ENCODE measurements at regions not wholly inside any gene's neighbourhood (a gene's known extent, or its start where the extent isn't known, plus 50 kb on each side); places are given as distances from the start of the nearest gene placed in this dataset.

- DNase-seq (ENCODE audit: low read depth) = no peak
Measured at GRCh38 chr9:18233311-18233710, 240.6 kb upstream of the ADAMTSL1 start.

GRCh38 chr9:18233776-18234445, 240.0 kb upstream of the ADAMTSL1 start:
- DNase-seq (ENCODE audit: low read depth) = no peak

GRCh38 chr9:18235181-18235908, 238.6 kb upstream of the ADAMTSL1 start:
- no peak for DNase-seq (ENCODE audit: low read depth)

- DNase-seq (ENCODE audit: low read depth) = no peak
Measured at GRCh38 chr9:18236336-18236735, 237.6 kb upstream of the ADAMTSL1 start.

GRCh38 chr9:18237776-18238175, 236.2 kb upstream of the ADAMTSL1 start:
- no peak for DNase-seq (ENCODE audit: low read depth)

- peak; percentile 73 for DNase-seq (ENCODE audit: low read depth)
Measured at GRCh38 chr9:18238254-18238653, 235.7 kb upstream of the ADAMTSL1 start.

- peak; percentile 67 for DNase-seq (ENCODE audit: low read depth)
Measured at GRCh38 chr9:18238752-18239447, 235.1 kb upstream of the ADAMTSL1 start.

- no peak for DNase-seq (ENCODE audit: low read depth)
Measured at GRCh38 chr9:18240213-18240612, 233.7 kb upstream of the ADAMTSL1 start.

- peak; percentile 42 for DNase-seq (ENCODE audit: low read depth)
Measured at GRCh38 chr9:18245911-18246310, 228.0 kb upstream of the ADAMTSL1 start.

- DNase-seq (ENCODE audit: low read depth) = peak; percentile 45
Measured at GRCh38 chr9:18250053-18250452, 223.9 kb upstream of the ADAMTSL1 start.

- peak; percentile 5 for DNase-seq (ENCODE audit: low read depth)
Measured at GRCh38 chr9:18253950-18254349, 220.0 kb upstream of the ADAMTSL1 start.

- DNase-seq (ENCODE audit: low read depth) = peak; percentile 84
Measured at GRCh38 chr9:18255158-18255629, 218.8 kb upstream of the ADAMTSL1 start.

GRCh38 chr9:18255747-18256146, 218.2 kb upstream of the ADAMTSL1 start:
- peak; percentile 51 for DNase-seq (ENCODE audit: low read depth)

GRCh38 chr9:18256568-18256967, 217.4 kb upstream of the ADAMTSL1 start:
- DNase-seq (ENCODE audit: low read depth) = peak; percentile 76

- DNase-seq (ENCODE audit: low read depth) = no peak
Measured at GRCh38 chr9:18260521-18260920, 213.4 kb upstream of the ADAMTSL1 start.

GRCh38 chr9:18261181-18261580, 212.8 kb upstream of the ADAMTSL1 start:
- no peak for DNase-seq (ENCODE audit: low read depth)

- DNase-seq (ENCODE audit: low read depth) = no peak
Measured at GRCh38 chr9:18263377-18263776, 210.6 kb upstream of the ADAMTSL1 start.

- DNase-seq (ENCODE audit: low read depth) = peak; percentile 83
Measured at GRCh38 chr9:18268381-18268780, 205.6 kb upstream of the ADAMTSL1 start.

GRCh38 chr9:18269561-18269960, 204.4 kb upstream of the ADAMTSL1 start:
- no peak for DNase-seq (ENCODE audit: low read depth)

- DNase-seq (ENCODE audit: low read depth) = peak; percentile 13
Measured at GRCh38 chr9:18274693-18275092, 199.3 kb upstream of the ADAMTSL1 start.

GRCh38 chr9:18275313-18275990, 198.5 kb upstream of the ADAMTSL1 start:
- no peak for DNase-seq (ENCODE audit: low read depth)

GRCh38 chr9:18281291-18281690, 192.7 kb upstream of the ADAMTSL1 start:
- no peak for DNase-seq (ENCODE audit: low read depth)
